ENCODE measurements at regions not wholly inside any gene's neighbourhood (a gene's known extent, or its start where the extent isn't known, plus 50 kb on each side); places are given as distances from the start of the nearest gene placed in this dataset.

- no peak for TF ChIP-seq GPN1 (CRISPR knock-in tag; IDR thresholded peaks at IDR 0.05; ENCODE audit: borderline replicate concordance)
Observed at GRCh38 chr14:87312894-87313205, 680.1 kb downstream of the GALC start (continued).

- CTCF ChIA-PET (ENCODE audit: low intra/inter-chr PET ratio, low total read pairs) = no interaction called here
- 17% methylated on average over 7 of the region's 7 CpGs for WGBS (ENCODE audit: low lambda C conversion rate)
- POLR2A ChIA-PET = no interaction called here
- DNase-seq (ENCODE audit: low spot score) (no peak), FAIRE-seq (no peak), ATAC-seq (no peak)
- Histone ChIP-seq H3K9me3 (ENCODE audit: low read length) (peaks cover 45% of the 10 kb centered on the region), H3K27ac (ENCODE audit: extremely low read length, insufficient read depth, low read length) (no peak overlapping the region), H3K9ac (ENCODE audit: insufficient read depth, low read depth, low read length) (no peak overlapping the region), H3K4me3 (replicated peaks in 1 of 3; ENCODE audit: insufficient read depth in 1 of 3, low read depth in 2 of 3, low read length in 3 of 3) (no peak overlapping the region), H3K36me3 (replicated peaks in 1 of 2; ENCODE audit: control insufficient read depth in 1 of 2, insufficient read depth in 2 of 2, low read length in 2 of 2) (no peaks in the 10 kb centered on the region), H2AFZ (ENCODE audit: low read length) (no peak overlapping the region), H3K4me2 (ENCODE audit: low read depth, low read length) (no peak overlapping the region), H3K4me1 (ENCODE audit: insufficient read depth, low read length) (no peaks in the 10 kb centered on the region), H4K20me1 (ENCODE audit: insufficient read depth, low read length) (no peaks in the 10 kb centered on the region), H3K79me2 (ENCODE audit: insufficient read depth, low read length) (no peaks in the 10 kb centered on the region), H3K27me3 (ENCODE audit: control insufficient read depth in 1 of 2, insufficient read depth in 2 of 2, low read length in 2 of 2) (no peaks in the 10 kb centered on the region)
- in situ Hi-C loops (cut with HindIII; ENCODE audit: extremely low pct_ligation_motif_present, low pct_unique_long_range_greater_than_20kb) = no loop called here
- BruUV-seq (replicated peaks) = no TSS peak
- intact Hi-C loops (cut with micrococcal nuclease; ENCODE audit: unreplicated experiment) = no loop called here
- TF ChIP-seq ZNF776 (CRISPR knock-in tag; IDR thresholded peaks at IDR 0.05) (no peak), ZNF768 (CRISPR knock-in tag; IDR thresholded peaks at IDR 0.05) (no peak), ZNF720 (CRISPR knock-in tag; IDR thresholded peaks at IDR 0.05) (no peak), HBP1 (CRISPR knock-in tag; IDR thresholded peaks at IDR 0.05; ENCODE audit: low read depth) (no peak), ZBTB10 (CRISPR knock-in tag; IDR thresholded peaks at IDR 0.05; ENCODE audit: borderline replicate concordance) (no peak)
Observed at GRCh38 chr14:87312169-87312893, 680.7 kb downstream of the GALC start.
